NCI-H2029 (cell line): ENCODE measurements at regions not wholly inside any gene's neighbourhood (a gene's known extent, or its start where the extent isn't known, plus 50 kb on each side); places are given as distances from the start of the nearest gene placed in this dataset.
"Not testable (repeated sequence)": the region's sequence is repeated elsewhere in the genome, so short reads cannot be mapped to it uniquely, and the experiment has no call there.

Source experiments
- DNase-seq: peaks from one replicate; lab custom pipeline; 2025; lab: John Stamatoyannopoulos, UW

DNA sequence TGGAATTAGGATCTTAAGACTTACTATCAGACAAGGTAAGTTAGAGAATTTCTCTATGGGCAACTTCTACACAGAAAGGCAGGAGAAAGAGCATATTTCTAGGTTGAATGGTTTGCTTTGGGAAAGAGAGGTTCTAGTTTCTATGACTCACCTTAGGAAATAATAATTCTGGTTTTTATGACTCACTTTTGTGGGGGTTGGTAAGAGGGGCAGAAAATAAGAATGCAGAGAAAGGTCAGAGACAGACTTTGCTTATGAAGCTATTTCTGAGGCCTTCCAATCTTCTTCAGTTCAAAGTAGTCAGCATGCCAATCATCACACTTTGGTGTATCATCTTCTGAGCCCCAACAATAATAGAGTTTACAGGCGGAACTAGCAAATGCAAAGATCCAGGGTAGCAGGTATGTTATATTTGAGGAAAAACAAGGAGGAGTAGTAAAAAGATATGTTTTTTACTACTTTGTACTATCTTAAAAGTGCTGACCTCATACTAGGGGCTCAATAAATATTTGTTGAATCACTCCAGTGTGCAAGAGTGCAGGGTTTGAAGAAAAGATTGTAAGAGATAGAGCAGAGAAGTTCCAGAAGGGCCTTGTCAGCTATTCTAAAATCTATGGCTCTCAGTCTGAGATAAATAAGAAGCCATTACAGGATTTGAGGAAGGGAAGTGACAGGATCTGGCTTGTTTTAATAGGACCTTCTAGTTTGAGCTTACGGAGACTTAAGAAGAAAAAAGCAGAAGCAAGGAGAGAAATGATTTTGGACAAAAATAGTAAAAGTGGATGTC is 56.7 kb upstream of the LRFN5 start:
- DNase-seq: no peak

DNA sequence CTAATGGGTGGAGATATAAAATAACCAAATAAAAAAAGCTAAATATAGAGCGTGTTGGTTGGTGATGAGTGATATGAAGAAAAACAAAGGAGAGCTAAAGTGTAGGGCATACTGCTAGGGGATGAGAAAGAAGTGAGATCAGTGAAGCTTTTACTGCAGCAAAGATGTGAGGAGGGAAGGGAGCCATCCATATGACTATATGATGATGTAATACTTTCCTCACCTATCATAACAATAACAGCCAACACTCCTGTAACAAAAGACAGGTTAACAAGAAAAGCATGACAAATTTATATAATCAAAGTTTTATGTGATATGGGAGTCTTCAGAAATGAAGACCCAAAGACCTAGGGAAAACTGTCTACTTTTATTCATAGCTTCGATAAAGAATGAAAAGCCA is 57.4 kb upstream of the LRFN5 start:
- DNase-seq: no peak

DNA sequence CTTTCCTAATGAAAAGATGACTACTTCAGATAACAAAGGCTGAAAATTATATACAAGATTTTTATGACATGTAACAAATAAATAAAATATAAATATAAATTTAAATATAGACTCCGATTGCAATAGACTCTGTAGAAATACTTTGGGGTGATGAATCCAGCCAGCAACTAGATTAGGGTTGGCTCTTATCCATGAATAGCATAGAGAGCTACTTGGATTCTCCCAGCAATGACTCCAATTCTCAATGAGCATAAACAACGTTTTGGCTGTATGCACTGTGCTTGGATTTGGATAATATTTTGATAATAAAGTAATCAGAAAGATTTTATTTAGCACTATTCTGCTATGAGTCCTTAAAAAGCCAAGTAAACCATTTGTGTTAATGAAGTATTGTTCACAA is 58.0 kb upstream of the LRFN5 start:
- DNase-seq: no peak

DNA sequence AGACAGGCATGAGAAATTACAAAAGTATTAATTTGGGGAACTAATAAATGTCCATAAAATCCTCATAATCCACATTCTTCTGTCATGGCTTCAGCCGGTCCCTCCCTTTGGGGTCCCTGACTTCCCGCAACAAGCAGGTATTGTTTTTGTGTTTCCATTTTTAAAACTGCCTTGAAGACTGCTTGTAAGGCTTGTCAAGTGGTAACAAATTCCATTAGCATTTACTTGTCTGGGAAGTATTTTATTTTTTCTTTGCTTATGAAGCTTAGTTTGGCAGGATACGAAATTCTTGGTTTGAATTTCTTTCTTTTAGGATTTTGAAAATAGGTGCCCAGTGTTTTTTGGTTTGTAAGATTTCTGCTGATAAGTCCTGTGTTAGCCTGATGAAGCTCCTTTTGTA is 65.3 kb upstream of the LRFN5 start:
- DNase-seq: no peak

DNA sequence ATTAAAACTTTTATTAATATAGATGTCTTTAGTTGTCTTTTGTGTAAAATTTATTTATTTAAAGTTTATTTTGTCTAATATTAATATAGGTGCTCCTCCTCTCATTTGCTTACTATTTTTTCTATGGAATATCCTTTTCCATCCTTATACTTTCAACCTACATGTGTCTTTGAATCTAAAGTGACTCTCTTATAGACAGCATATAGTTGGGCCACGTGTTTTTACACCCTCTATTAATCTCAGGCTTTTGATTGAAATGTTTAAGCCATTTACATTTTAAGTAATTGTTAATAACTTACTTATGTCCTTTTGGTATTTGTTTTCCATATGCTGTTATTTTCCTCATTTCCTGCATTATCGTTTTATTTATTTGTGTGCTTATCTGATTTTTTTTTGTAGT is 74.4 kb upstream of the LRFN5 start:
- DNase-seq: no peak

DNA sequence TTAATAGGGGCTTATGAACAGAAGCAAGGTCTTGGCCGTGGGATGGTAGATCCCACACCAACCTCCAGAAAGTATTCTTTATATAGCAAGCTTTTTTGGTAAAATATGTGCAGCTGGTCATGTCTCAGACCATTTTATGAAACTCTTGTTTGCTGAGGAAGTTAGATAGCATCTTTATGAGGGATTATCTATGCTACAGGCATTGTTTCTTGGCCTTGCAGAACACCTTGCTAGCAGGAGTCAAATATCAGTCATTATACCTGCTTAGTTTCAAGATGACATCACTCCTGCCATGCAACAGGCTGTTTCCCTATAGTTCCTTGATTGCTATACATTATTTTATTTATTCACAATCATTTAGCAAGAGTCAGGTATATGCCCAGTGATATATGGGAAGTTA is 84.8 kb upstream of the LRFN5 start:
- no peak for DNase-seq

DNA sequence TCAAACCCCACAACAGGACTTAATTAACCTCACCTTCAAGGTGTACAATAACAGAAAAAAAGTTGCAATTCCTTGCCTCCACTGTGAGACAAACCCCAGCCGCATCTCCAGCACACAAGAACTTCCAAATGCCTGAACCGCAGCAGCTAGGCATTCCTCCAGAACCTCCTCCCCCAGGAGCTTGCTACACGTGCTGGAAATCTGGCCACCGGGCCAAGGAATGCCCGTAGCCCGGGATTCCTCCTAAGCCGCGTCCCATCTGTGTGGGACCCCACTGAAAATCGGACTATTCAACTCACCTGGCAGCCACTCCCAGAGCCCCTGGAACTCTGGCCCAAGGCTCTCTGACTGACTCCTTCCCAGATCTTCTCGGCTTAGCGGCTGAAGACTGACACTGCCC is 88.6 kb upstream of the LRFN5 start:
- not testable (repeated sequence) for DNase-seq

DNA sequence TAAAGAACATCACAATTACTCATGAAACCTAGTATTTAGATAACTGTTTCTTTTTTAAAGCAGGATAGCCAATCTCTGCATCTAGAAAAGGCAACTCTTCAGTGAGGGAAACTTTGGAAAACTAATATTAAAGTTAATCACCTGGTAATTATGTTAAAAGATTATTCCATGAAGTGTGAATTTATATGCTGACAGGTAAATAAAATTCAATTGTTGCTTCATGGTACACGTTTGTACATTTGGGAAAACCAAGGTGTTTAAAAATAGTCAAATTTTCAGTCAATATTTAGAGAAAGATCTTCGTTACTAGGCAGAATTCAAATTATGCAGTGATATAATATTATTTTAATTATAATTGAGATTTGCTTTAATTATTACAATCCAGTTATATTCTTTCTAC is 100.1 kb upstream of the LRFN5 start:
- DNase-seq: no peak

DNA sequence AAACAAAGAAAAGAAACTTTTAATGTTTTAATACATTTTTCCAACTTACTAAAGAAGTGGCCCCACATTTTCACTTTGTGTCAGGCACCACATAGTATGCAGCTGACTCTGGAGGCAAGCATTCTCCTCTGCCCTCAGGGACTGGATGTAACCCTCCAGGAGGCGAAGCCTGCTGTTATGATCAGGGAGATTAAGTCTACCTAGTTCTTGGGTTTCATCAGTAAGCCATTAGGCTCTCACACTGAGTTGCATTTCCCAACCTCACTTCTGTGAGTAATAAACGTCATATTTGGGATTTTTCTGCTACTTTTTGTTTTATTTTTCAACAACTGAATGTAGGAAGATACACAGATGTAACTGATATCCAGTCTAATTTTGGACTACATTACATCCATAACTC is 101.2 kb upstream of the LRFN5 start:
- no peak for DNase-seq

DNA sequence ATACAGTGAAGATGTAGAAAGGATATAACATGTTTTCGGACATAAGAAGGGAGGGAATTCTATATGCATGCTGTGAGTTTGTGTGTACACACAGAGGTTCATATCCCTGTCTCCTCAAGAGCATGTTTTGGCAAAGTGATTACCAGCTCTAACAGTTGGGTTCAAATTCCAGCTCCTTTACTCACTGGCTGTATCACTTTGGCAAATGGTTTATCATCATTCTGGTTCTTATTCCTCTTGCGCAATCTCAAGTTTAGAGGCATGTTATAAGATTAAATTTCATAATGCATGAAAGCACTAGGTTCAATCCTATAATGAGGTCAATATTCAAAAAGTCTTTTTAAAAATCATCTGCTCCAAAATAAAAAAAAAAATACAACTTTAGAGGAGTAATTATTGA is 107.7 kb upstream of the LRFN5 start:
- no peak for DNase-seq

DNA sequence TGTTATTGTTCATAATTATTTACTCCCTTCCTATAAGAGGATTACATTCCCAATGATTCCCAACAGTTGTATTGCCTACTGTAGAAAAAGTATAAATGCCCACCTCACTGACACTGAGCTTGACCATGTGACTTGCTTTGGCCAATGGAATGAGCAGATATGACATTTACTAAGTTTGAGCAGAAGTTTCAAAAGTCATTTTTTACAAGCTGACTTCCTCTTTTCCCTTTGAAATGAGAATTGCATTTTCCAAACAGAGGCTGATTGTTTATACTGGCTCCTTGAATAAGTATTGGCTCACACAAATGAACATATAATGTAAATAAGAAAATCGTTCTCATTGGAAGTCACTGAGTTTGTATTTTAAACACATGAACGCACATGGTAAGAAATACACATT is 116.4 kb upstream of the LRFN5 start:
- no peak for DNase-seq

DNA sequence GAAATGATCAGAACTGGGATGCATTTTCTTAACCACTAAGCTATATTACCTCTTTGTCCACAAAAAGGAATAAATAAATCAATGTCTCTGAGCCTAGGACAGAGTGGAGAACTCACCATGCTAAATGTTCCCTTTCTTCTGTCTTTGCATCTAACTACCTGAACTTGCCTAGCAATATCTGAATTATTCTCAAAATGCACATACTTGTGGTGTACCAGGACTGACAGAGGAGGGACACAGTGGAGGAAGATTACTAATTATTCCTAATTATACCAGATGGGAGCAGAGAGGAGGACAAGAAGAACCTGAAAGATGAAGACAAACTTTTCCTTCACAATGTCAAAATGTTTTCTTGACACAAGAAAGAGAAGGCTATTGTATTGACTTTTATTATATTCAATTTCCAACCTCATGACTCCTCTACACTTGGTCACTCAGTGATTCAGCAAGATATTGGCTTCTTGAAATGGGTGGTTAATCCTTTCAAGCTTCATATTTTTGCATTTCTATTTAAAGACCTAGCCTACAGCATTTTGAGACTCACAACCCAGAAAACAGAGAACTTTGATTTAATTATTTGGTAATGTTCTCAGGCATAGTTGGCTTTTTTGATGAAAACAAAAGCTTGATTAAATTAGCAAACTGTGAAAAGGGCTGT is 117.2 kb upstream of the LRFN5 start:
- no peak for DNase-seq

DNA sequence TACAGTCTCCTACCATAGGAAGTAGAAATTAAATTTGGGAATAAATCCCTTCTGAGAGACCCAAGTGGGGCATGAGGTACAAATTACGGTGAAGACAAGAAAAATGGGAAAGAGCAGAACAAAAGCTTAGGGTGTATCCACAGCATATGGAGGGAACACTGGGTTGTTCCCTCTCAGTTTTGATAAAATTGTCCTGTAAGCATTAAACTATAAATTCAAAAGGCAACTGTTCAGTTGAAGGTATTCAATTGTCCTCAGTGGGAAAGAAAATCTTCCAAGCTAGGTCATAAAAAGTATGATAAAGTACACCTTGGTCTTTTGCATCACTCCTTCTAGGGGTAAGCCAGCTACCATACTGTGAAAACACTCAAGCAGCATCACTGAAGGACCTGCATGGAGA is 118.3 kb upstream of the LRFN5 start:
- no peak for DNase-seq

DNA sequence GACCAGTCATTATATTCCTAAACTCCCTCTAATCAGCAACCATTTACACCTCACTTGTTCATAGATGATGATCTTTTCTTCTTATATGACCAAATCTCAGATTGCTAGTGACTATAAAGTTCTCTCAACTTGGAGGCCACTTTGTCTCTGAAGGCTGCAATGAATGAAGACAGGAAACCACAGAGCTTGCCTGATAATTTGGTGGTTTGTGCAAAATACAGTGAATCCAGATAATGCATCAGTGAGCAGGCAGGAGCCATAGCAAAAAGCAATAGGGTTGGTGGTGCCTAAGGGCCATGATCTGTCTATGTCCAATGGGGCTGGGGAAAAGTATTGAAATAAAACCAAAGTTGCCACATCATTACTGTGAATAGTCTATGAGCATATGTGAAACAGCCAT is 123.8 kb upstream of the LRFN5 start:
- DNase-seq: no peak

DNA sequence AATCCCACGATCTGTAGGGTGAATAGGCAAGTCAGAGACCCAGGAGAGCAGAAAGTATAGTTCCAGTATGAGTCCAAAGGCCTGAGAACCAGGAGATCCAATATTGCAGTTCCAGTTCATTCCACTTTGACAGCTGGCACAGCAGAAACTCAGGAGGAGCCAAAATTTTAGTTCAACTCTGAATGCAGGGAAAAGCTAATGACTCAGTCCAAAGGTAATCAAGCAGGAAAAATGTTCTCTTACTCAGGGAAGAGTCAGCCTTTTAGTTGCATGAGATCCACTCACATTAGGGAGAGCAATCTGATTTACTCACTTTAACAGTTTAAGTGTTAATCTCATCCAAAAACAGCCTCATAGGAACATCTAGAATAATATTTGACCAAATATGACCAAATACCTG is 130.2 kb upstream of the LRFN5 start:
- DNase-seq: no peak

DNA sequence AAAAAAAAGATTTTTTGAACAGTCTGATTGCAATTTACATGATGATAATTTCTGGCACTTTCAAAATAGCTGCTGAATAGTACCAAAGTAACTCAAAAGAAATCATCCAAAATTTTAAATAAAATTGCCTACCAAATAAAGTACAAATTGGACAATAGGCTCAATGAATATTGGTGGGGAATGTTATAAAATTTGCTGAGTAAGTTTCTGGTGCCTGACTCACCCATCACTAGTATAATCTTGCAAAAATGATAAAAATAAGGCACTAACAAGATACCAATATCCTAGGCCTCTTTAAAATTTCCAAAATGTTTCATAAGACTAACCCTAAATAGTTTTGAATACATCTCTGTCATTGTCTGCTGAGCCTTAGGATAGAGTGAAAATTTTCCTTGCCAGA is 145.3 kb upstream of the LRFN5 start:
- no peak for DNase-seq

DNA sequence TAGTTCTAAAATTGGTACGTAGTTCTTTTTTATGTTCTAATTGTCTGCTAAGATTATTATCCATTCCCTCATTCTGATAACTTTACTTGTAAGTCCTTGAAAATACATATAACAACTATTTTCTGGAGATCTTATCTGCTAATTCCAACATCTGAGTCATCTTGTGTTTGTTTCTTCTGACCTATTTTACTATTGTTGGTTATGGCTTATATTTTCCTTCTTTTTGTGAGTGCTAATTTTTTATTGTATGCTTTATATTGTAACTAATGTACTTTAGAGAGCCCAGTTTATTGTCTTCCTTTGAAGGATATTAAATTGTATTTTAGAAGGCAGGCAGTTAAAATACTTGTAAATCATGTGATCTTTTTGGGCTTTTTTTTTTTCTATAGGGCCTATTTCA is 149.3 kb upstream of the LRFN5 start:
- DNase-seq: no peak

DNA sequence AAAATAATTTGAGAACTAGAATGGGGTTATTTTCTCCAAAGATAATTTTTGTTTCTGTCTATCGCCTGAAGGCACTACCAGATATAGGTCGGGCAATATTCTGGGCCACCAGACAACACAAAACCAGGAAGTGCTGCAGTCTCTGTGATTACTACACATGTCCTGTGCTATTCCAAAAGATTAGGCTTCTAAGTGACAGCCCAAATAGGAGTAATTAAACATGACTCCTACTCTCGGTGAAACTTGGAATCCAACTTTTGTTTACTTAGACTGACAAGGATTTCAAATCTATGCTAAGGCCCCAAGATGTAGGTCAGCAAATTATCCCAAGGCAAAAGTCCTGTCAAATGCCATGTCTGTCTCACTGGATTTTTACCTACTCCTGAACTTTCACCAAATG is 157.6 kb upstream of the LRFN5 start:
- DNase-seq: no peak

DNA sequence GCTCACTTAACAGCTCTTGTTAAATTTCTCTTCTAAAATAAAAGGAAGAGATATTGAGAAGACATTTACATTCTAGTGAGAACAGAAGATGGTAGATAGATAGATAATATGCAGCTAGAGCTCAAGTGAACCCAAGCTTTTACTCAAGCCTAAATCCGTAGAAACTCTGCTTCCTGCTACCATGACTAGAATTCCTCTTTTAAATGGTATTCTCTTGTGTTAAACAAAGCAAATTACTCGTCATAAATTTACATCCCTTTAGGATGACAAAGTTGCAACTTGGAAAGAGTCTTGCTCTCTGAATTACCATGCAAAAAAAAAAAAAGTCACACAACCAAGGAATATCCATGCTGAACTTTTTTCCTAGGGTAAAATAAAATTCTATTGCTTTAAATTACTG is 160.7 kb upstream of the LRFN5 start:
- DNase-seq: no peak

DNA sequence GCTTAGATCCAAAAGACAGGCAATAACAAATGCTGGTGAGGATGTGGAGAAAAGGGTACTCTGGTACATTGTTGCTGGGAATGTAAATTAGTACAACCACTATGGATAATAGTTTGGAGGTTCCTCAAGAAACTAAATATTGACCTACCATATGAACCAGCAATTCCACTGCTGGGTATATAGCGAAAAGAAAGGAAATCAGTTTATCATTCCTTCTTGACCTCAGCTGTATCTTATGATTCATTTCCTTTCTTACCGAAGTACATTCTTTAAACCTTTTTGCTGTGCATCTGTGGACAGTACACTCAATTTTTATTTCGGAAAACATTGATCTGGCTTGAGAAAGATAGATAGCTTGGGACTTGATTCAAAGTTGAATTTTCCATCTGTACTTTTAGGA is 183.2 kb upstream of the LRFN5 start:
- DNase-seq: no peak

DNA sequence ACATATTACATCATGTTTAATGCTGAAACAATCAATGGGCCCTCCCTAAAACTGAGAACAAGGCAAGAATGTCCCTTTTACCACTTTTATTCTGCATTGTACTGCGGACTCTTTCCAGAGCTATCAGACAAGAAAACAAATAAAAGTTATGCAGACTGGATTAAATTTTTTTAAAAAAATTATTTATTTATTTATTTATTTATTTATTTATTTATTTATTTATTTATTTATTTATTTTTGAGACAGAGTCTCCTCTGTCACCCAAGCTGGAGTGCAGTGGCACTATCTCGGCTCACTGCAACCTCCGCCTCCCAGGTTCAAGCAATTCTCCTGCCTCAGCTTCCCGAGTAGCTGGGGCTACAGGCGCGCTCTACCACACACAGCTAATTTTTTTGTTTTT is 185.4 kb upstream of the LRFN5 start:
- DNase-seq: not testable (repeated sequence)

DNA sequence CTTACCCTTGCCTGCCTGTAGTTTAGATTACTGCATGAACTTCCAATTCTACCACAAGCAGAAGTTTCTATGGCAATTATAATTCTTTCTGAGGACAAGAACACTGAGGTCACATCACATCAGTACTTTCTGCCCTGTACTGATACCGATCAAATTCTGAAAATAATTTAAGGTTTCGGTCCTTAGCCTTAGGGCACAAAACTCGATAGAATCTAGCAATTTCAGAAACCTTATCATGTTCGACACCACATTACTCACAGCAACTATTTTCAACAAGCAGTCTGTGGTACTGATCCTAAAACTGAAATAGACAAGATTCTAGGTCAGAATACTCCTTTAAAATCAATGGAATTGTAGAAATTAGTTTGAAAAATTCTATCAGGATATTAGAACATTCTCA is 187.0 kb upstream of the LRFN5 start:
- no peak for DNase-seq

DNA sequence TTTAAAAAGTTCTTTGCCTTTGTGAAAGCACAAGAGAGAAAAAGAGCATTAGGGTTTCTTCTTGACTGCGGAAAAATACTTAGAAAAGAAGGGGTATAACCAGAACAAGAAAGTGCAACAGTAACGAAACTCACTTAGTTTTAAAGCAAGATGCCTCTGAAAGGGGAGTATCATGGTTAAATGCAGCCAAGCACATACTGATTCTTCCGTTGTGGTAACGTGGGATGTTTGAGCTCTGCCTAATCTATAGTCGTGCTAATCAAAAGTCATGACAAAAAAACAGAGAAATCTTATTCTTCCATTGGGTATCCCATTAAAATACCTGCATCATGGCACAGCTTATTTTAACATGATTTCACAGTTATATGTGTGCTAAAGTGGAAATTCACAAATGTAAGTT is 187.8 kb upstream of the LRFN5 start:
- DNase-seq: no peak

DNA sequence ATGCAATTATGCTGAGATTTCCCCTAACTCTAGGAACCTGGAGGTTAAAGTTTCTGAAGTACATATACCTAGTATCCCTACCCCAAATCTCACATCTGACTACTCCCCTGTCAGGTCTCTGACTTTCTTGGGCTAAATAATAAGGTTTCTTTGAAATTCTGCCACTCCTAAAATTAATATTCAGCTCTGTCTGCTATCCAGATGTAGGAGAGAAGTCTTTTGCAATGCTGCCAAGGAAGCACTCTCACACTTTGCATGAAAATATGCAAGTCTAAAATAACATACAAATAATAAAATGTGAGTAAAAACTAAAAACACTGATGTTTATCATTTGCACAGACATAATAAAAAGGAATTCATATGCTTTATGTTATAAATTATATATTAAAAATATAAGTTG is 196.9 kb upstream of the LRFN5 start:
- no peak for DNase-seq
